HFF-Myc (cell line): ENCODE measurements at regions not wholly inside any gene's neighbourhood (a gene's known extent, or its start where the extent isn't known, plus 50 kb on each side); places are given as distances from the start of the nearest gene placed in this dataset.
A peak's percentile ranks its signal among the peaks of the same experiment; 100 is the strongest.

ENCODE experiments used
- DNase-seq: peaks from one replicate; pipeline ENCODE4 v3.0.0-alpha.2; 2011; ENCODE audit warnings: low read depth; ENCODE audit errors: extremely low read depth
- H3K4me3 ChIP-seq: replicated peaks from 2 replicates; pipeline ENCODE4 v1.5.1; 2011; ENCODE audit warnings: low read depth, mild to moderate bottlenecking, control low read depth, low read length
- CTCF ChIP-seq: IDR thresholded peaks from 2 replicates; pipeline ENCODE4 v1.5.1; 2012; ENCODE audit warnings: mild to moderate bottlenecking, low read depth, low read length, control low read depth; ENCODE audit errors: missing control alignments

DNA sequence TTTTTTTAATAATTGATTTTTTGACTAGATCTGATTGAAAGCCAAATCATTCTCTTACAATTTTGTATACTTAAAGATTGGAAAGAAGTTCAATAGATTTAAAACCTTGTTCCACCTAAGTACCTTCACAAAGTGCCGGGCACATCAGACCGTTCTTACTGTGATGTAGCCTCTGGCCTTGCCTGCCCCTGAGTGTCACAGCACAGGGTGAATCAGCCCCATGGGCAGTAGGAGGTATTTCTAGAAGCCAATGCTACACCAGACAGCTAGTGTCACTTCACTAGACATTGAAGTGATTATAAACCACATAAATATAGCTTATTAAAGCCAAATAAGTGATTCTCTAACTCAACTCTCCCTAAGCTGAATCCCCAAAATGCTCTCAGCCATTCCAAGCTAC lies 131.3 kb downstream of the LACC1 start:
- no peak for TF ChIP-seq CTCF
- no peak overlapping the region for H3K4me3 ChIP-seq
- DNase-seq = no peak

DNA sequence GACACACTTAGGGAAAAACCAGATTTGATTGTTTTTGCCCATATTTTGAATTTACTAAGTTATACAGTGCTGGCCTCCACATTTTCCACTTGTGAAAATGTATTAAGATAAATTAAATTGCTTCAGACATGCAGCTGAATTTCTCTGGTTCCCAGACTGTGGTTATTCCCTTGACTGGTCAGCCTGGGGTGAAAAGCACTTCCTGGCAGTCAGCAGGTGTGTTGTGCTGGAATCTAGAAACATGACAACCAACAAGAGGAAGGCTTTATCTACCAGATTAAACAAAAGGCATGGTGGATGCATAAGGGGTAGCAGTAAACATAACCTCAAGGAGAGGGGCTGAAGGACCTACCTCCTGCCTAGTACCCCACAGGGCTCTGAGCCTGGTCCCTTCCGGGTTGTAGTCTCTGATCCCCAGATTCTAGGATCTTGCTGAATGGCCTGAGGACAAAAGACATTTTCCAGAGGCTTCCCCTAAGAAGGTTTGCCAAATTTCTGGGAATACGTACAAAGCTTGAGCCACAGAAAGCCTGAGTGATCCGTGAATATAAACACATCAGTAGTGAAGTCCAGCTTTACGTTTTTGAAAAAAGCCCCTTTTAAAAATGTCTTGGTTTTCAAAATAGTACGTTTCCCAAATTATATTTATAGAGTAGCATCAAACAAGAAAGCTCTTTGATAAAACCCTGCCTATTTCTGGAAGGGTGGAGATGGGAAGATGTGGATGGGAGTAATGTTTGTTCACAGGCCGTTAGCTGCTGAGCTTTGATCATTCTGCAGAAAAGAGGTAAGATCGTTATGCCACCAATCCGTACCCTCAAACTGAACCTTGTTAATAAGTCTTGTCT lies 133.4 kb downstream of the LACC1 start:
- H3K4me3 ChIP-seq = no peak overlapping the region
- TF ChIP-seq CTCF = no peak
- no peak for DNase-seq

DNA sequence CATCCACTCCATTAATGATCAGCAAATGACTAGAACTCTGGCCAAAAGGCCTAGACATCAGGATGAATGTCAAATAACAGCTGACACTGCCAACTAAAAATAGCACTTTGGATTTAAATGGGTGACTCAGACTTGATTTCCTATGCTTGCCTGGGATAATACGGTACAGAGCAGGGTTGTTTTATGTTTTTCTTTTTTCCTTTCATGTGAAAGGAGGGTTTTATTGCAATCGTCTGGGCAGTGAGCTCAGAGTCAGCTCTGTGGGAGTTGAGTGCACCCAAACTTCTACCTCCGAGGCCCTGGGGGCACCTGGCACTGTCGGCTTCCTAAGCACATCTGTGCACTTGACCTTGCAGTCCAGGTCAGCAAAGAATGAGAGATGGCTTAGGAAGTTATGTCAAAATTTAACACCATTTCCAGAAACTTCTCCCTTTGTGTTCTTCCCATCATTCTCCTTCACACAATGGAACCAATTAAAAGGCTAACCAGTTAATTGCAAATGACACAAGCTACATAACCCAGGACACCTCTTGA lies 134.1 kb downstream of the LACC1 start:
- peak; percentile 33 for DNase-seq
- TF ChIP-seq CTCF = no peak

DNA sequence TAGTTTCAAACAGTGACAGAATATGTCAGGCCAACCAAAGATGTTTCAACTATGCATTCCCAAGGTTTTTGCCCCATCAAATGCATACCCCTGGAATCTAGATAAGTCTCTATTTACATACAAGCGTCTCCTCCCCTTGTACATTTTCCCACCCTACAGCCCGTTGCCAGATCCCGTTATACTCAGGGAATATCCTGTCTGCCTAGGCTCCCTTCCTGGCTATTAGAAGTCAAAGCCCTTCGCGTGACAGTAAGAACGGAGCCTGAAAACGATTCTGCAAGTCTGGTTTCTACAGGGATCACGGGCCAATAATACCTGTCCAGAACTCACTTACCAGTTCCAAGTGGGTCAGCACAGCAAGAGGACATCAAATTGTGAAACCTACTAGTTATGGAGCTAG lies 134.8 kb downstream of the LACC1 start:
- no peak for DNase-seq
- no peak for TF ChIP-seq CTCF
- H3K4me3 ChIP-seq = no peak overlapping the region

More for the DNA sequence above, 134.1 kb downstream of the LACC1 start:
- no peak overlapping the region for H3K4me3 ChIP-seq

GRCh38 chr13:44015118-44015517 lies 135.4 kb downstream of the LACC1 start:
- H3K4me3 ChIP-seq = no peak overlapping the region
- DNase-seq = no peak
- no peak for TF ChIP-seq CTCF

DNA sequence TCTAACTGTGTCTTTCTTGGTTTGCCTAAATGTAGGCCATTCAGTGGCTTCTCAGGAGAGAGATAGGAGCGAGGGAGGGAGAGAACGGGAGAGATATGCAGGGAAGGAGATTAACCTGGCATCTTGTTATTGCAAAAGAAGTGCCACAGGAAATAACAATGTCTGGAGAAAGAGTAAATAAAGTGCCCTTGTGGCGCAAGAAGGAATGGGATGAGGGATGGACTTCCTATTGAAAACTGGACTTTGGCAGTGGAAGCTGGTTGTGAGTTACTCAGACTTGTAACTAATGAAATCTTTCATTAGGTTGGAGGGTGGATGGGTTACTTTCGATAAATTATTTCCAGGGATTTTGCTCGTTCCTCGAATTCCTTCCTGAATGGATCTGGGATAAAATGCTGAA lies 136.1 kb downstream of the LACC1 start:
- no peak for DNase-seq
- no peak for TF ChIP-seq CTCF
- no peak overlapping the region for H3K4me3 ChIP-seq
